RWPE1 (cell line): ENCODE measurements at regions not wholly inside any gene's neighbourhood (a gene's known extent, or its start where the extent isn't known, plus 50 kb on each side); places are given as distances from the start of the nearest gene placed in this dataset.
A peak's percentile ranks its signal among the peaks of the same experiment; 100 is the strongest.
"Not testable (repeated sequence)": the region's sequence is repeated elsewhere in the genome, so short reads cannot be mapped to it uniquely, and the experiment has no call there.

Source experiments
- CTCF ChIA-PET: fragments of 350-600 bp; sonication (Branson Sonifier 250); formaldehyde crosslinking; extraction: SDS; loops from one replicate; lab custom pipeline; 2021; lab: Yijun Ruan, JAX
- POLR2A ChIA-PET: fragments of 400-600 bp; formaldehyde crosslinking; extraction: SDS; loops from one replicate; lab custom pipeline; 2020; ENCODE audit warnings: antibody characterized with exemption; ENCODE audit not compliant: low non-redundant PET; lab: Yijun Ruan, JAX
- DNase-seq: peaks from one replicate; pipeline ENCODE4 v3.0.0; 2012; ENCODE audit warnings: low spot score
- H3K27ac ChIP-seq: fragments of 450-650 bp; 2 replicates; pipeline ENCODE4 v1.5.1; 2017
- CTCF ChIP-seq: fragments of 450-650 bp; conservative IDR thresholded peaks from 2 replicates; pipeline ENCODE4 v1.5.1; 2017; ENCODE audit warnings: low read depth, mild to moderate bottlenecking

GRCh38 chr7:145732521-145732920 is 384.1 kb upstream of the CNTNAP2 start:
- no peak overlapping the region for H3K27ac ChIP-seq
- ChIA-PET CTCF (no interaction called here), POLR2A (no interaction called here)
- DNase-seq = no peak
- TF ChIP-seq CTCF = no peak

- ChIA-PET POLR2A (no interaction called here), CTCF (no interaction called here)
- H3K27ac ChIP-seq = no peak overlapping the region
- DNase-seq = no peak
- no peak for TF ChIP-seq CTCF
Observed at GRCh38 chr7:145729691-145730090, 386.9 kb upstream of the CNTNAP2 start.

DNA sequence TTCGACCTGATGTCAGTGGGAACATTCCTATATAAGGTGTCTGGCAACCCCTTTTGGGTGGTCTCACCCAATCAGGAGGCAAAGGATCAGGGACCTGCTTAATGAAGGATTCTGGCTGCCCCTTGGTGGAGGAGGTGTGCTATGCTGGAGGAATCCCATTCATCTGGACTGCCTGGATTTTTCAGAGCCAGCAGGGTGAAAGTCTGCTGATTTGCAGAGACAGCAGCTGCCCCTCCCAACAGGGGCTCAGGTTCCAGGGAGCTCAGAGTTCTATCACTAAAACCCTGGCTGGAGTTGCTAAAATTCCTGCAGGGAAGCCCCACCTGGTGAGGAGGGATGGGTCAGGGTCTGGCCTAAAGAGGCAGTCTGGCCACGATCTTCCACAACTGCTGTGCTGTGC is 398.5 kb upstream of the CNTNAP2 start:
- DNase-seq = no peak
- TF ChIP-seq CTCF = no peak
- ChIA-PET POLR2A (no interaction called here), CTCF (no interaction called here)
- H3K27ac ChIP-seq = no peak overlapping the region

DNA sequence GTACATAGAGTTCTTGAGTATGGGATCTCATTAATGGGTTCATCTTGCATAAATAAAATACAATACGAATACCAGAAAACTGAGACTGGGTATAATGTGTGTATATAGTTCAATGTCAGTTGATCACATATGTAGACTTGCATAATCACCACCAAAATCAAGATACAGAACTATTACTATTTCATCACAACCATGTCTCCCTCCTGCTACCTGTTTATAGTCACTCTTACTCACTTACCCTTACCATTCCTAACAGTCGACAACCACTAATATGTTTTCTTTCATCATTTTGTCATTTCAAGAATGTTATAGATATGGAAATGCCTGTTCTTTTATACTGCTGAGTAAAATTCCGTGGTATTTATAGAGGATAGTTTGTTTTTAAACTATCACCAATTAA is 416.1 kb upstream of the CNTNAP2 start:
- ChIA-PET CTCF (no interaction called here), POLR2A (no interaction called here)
- no peak for TF ChIP-seq CTCF
- no peak overlapping the region for H3K27ac ChIP-seq
- no peak for DNase-seq

- no peak overlapping the region for H3K27ac ChIP-seq
- ChIA-PET POLR2A (no interaction called here), CTCF (no interaction called here)
- peak; percentile 1 for DNase-seq
- TF ChIP-seq CTCF = no peak
Observed at GRCh38 chr7:145698526-145699262, 417.9 kb upstream of the CNTNAP2 start.

GRCh38 chr7:145697412-145698107 is 419.0 kb upstream of the CNTNAP2 start:
- H3K27ac ChIP-seq, POLR2A ChIA-PET, CTCF ChIA-PET, DNase-seq: not testable (repeated sequence)

GRCh38 chr7:145696071-145696470 is 420.5 kb upstream of the CNTNAP2 start:
- DNase-seq = no peak
- POLR2A ChIA-PET = no interaction called here
- no peak overlapping the region for H3K27ac ChIP-seq
- no peak for TF ChIP-seq CTCF
- CTCF ChIA-PET = no interaction called here
